Mucosa of descending colon (tissue), 3 donors: ENCODE measurements at regions not wholly inside any gene's neighbourhood (a gene's known extent, or its start where the extent isn't known, plus 50 kb on each side); places are given as distances from the start of the nearest gene placed in this dataset.

Experiments
- ATAC-seq: fragments of 200-7000 bp; cut with Tn5 transposase; one replicate; pipeline ENCODE4 v1.9.1; 2020; ENCODE audit warnings: mild to moderate bottlenecking, moderate library complexity
- DNase-seq, 3 donors: peaks; one replicate each; pipeline ENCODE4 v3.0.0-alpha.2; 2020
- H3K36me3 ChIP-seq: fragments of 200-600 bp; one replicate; pipeline ENCODE4 v1.8.0; 2021; ENCODE audit warnings: low read depth, mild to moderate bottlenecking
- H3K4me1 ChIP-seq: fragments of 200-600 bp; one replicate; pipeline ENCODE4 v1.8.0; 2021; ENCODE audit warnings: low read depth, mild to moderate bottlenecking
- H3K4me3 ChIP-seq: fragments of 200-600 bp; one replicate; pipeline ENCODE4 v1.8.0; 2021; ENCODE audit warnings: mild to moderate bottlenecking
- H3K9me3 ChIP-seq: fragments of 200-600 bp; one replicate; pipeline ENCODE4 v1.8.0; 2021; ENCODE audit warnings: mild to moderate bottlenecking
- intact Hi-C, 2 donors: fragments of 100-400 bp; cut with DNase I in 1 of 2; cut with micrococcal nuclease in 1 of 2; formaldehyde crosslinking; loops; one replicate each; pipeline versions ENCODE4 v1.11.0 to v1.11.1; 2022; cut with DNase I, micrococcal nuclease
- TF ChIP-seq, protein P1 (sequence below): fragments of 200-600 bp; IDR thresholded peaks from one replicate; pipeline ENCODE4 v1.8.0; 2022; ENCODE audit warnings: antibody characterized with exemption, mild to moderate bottlenecking
- donor health status: DM: no; HTN: no; CAD: no; lungs with moderate emphysema.
- donor health status: DM: no; HTN: no; CAD: no.
- donor health status: DM: no; HTN: yes; CAD: no.

DNA sequence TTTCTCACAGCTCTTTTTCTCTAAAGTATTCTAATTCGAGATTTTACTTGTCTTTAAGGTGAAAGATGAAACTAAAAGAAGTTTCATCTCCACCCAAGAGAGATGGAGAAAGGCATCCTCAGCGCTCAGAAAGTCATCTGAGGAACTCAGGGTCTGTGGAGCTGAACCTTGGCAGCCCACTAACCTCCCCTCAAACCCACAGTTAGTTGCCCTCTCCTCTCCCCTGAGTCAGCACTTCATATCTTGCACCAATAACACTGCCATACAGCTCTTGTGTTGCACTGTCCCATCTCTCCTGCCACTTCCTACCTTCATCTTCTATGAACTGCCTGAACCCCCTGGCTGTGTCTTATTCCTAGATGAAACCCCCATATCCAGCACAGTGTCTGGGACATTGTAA is 184.8 kb downstream of the RAB28 start:
- Histone ChIP-seq H3K4me1 (no peaks in the 10 kb centered on the region), H3K36me3 (no peaks in the 10 kb centered on the region), H3K4me3 (no peak overlapping the region), H3K9me3 (peaks cover 4% of the 10 kb centered on the region)
- TF ChIP-seq, protein P1, sequence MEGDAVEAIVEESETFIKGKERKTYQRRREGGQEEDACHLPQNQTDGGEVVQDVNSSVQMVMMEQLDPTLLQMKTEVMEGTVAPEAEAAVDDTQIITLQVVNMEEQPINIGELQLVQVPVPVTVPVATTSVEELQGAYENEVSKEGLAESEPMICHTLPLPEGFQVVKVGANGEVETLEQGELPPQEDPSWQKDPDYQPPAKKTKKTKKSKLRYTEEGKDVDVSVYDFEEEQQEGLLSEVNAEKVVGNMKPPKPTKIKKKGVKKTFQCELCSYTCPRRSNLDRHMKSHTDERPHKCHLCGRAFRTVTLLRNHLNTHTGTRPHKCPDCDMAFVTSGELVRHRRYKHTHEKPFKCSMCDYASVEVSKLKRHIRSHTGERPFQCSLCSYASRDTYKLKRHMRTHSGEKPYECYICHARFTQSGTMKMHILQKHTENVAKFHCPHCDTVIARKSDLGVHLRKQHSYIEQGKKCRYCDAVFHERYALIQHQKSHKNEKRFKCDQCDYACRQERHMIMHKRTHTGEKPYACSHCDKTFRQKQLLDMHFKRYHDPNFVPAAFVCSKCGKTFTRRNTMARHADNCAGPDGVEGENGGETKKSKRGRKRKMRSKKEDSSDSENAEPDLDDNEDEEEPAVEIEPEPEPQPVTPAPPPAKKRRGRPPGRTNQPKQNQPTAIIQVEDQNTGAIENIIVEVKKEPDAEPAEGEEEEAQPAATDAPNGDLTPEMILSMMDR = no peak
- no peak for ATAC-seq
- intact Hi-C loops = no loop called here
- DNase-seq = no peak

DNA sequence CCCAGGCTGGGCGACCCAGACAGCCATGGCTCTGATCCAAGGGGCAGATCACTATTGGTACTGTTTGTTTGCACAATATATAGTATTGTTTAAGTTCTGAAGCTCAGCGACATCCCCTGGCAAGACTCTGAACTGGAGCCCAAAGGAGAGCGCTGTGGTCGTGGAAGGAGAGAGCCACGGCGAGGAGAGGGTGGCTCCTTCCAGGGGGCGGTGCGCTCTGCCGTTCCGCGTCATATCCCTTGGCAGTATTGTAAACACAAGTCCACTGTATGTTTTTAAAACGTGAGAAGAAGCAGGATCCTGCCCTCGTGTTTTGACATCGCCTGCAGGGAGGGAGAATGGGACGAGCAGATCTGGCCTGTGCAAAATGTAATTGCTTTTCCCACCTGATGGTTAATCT is 185.5 kb downstream of the RAB28 start:
- Histone ChIP-seq H3K4me3 (no peak overlapping the region), H3K4me1 (no peaks in the 10 kb centered on the region), H3K36me3 (no peaks in the 10 kb centered on the region), H3K9me3 (peaks cover 4% of the 10 kb centered on the region)
- intact Hi-C loops = no loop called here
- ATAC-seq (no peak), DNase-seq (peak in 1 of 3 donors; percentile 4)
- TF ChIP-seq, protein P1 = no peak

DNA sequence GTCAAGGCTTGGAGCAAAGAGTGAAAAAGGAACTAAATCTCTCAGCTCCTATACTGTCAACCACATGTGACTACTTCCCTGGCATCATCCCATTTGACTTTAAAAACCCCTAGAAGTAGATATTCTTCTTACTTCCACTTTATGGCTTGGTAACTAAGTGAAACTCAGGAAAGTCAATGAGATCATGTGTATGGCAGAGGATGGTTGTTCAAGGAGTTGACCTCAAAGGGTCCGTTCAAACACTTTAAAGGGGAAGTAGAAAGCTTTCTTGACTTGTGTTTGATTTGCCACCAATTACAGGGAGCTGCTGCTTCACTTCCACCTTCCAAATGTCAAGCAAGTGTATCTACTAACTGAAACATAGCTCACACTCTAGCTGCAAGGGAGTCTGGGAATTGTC is 187.2 kb downstream of the RAB28 start:
- no peak for DNase-seq
- Histone ChIP-seq H3K9me3 (peaks cover 4% of the 10 kb centered on the region), H3K4me3 (no peak overlapping the region), H3K36me3 (no peaks in the 10 kb centered on the region), H3K4me1 (no peaks in the 10 kb centered on the region)
- no peak for ATAC-seq
- intact Hi-C loops = no loop called here
- TF ChIP-seq, protein P1 = no peak

DNA sequence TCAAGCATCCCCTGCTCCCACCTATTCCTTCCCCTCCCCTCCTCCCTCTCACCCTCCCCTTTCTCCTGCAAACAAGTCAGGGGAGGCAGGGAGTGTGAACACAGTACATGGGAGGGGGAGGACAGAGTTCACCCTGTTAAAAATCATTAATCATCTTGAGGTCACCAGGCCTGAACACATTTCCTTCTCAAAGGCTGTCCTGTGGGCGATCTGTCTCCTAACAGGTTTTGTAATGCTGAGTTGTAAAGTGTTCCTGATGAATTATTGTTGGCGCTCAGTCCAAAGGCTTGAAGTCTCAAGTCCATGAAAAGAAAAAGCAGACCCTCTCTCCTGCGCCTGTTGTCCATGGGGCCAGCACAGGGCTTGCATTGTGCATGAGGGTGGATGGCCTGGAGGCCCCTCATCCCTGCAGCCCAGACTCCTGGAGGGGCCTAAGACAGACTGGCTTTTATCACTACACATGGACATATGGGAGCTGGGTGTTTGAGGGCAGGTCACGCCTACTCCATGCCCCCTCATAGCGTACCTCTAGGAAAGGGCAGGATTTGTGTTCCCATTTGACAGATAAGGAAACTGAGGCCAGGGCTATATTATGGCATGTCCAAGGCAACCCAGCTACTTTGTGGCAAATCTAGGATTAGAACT is 189.1 kb downstream of the RAB28 start:
- no peaks in the 10 kb centered on the region for H3K4me1 ChIP-seq
- no peaks in the 10 kb centered on the region for H3K36me3 ChIP-seq
- DNase-seq = no peak
- H3K4me3 ChIP-seq = no peak overlapping the region
- TF ChIP-seq, protein P1 = no peak
- H3K9me3 ChIP-seq = peaks cover 2% of the 10 kb centered on the region
- ATAC-seq = no peak
- intact Hi-C loops = no loop called here

DNA sequence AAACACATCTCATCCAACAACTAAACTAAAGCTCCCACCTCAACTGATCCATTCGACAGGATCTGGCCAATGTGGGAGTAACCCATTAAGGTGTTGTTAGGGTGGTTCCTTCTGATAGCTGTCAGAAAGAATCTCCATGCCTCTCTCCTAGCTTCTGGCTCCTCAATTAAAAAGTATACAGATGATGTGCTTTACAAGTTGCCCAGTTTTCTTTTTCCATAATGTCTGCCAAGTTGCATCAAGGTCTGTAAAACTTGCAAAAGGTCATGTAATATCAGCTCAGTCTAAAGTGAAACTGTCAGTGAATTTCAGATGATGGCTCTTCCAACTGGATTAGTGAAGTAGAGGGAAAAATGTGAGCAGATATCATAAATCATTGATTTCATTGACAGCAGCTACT is 191.8 kb downstream of the RAB28 start:
- peaks cover 1% of the 10 kb centered on the region for H3K9me3 ChIP-seq
- H3K36me3 ChIP-seq = no peaks in the 10 kb centered on the region
- TF ChIP-seq, protein P1 = no peak
- H3K4me1 ChIP-seq = no peaks in the 10 kb centered on the region
- ATAC-seq = no peak
- no peak for DNase-seq
- intact Hi-C loops = no loop called here
- H3K4me3 ChIP-seq = no peak overlapping the region

DNA sequence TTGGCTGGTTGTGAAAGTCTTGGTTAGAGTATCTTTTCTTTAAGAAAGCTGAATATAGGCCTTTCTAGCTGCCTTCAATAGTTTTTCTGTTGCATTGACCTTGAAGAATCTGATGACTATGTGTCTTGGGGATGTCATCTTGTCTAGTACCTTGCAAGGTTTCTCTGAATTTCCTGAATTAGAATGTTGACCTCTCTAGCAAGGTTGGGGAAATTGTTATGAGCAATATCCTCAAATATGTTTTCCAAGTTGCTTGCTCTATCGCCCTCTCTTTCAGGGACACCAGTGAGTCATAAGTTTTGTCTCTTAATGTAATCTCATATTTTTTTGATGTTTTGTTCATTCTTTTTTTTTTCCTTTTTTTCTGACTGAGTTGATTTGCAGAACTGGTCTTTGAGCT is 194.7 kb downstream of the RAB28 start:
- H3K36me3 ChIP-seq = no peaks in the 10 kb centered on the region
- H3K9me3 ChIP-seq = no peaks in the 10 kb centered on the region
- no peak for DNase-seq
- no peaks in the 10 kb centered on the region for H3K4me1 ChIP-seq
- no peak for ATAC-seq
- H3K4me3 ChIP-seq = no peak overlapping the region
- intact Hi-C loops = no loop called here
- TF ChIP-seq, protein P1 = no peak
